ENCODE measurements at regions not wholly inside any gene's neighbourhood (a gene's known extent, or its start where the extent isn't known, plus 50 kb on each side); places are given as distances from the start of the nearest gene placed in this dataset.

- no peaks in the 10 kb centered on the region for H3K36me3 Mint-ChIP-seq (ENCODE audit: insufficient read depth, unreplicated experiment)
- no TSS peak for BruUV-seq (replicated peaks)
- H3K27ac Mint-ChIP-seq (ENCODE audit: low read depth, unreplicated experiment) = no peak overlapping the region
- H3K27me3 Mint-ChIP-seq (ENCODE audit: insufficient read depth, unreplicated experiment) = no peaks in the 10 kb centered on the region
- no peak for TF ChIP-seq CTCF (IDR thresholded peaks at IDR 0.05; ENCODE audit: unreplicated experiment)
- CTCF ChIA-PET = no interaction called here
- H3K9me3 Mint-ChIP-seq (ENCODE audit: unreplicated experiment) = peaks cover 7% of the 10 kb centered on the region
- H3K4me1 Mint-ChIP-seq (ENCODE audit: insufficient read depth, unreplicated experiment) = peaks cover 18% of the 10 kb centered on the region
- intact Hi-C loops (cut with micrococcal nuclease) = no loop called here
- DNase-seq (ENCODE audit: unreplicated experiment) = no peak
- H3K4me3 Mint-ChIP-seq (ENCODE audit: unreplicated experiment) = no peak overlapping the region
- POLR2A ChIA-PET = interaction anchor here (2.6 kb wide), 1 partner anchor 23 kb away, joined by 11 read pairs; no protein-coding TSS in a partner anchor
Observed at GRCh38 chr18:6606411-6607085, 123.0 kb upstream of the ARHGAP28 start.

- BruUV-seq (replicated peaks) = no TSS peak
- POLR2A ChIA-PET = interaction anchor here (2.6 kb wide), 1 partner anchor 22 kb away, joined by 11 read pairs; no protein-coding TSS in a partner anchor
- CTCF ChIA-PET = no interaction called here
Observed at GRCh38 chr18:6607343-6607742, 122.2 kb upstream of the ARHGAP28 start.

GRCh38 chr18:6609666-6610264 is 119.8 kb upstream of the ARHGAP28 start:
- intact Hi-C loops (cut with micrococcal nuclease) = no loop called here

More at GRCh38 chr18:6607343-6607742, 122.2 kb upstream of the ARHGAP28 start:
- peaks cover 11% of the 10 kb centered on the region for H3K9me3 Mint-ChIP-seq (ENCODE audit: unreplicated experiment)
- no peak overlapping the region for H3K27ac Mint-ChIP-seq (ENCODE audit: low read depth, unreplicated experiment)
- no peaks in the 10 kb centered on the region for H3K36me3 Mint-ChIP-seq (ENCODE audit: insufficient read depth, unreplicated experiment)
- H3K4me3 Mint-ChIP-seq (ENCODE audit: unreplicated experiment) = no peak overlapping the region
- H3K4me1 Mint-ChIP-seq (ENCODE audit: insufficient read depth, unreplicated experiment) = peaks cover 15% of the 10 kb centered on the region
- H3K27me3 Mint-ChIP-seq (ENCODE audit: insufficient read depth, unreplicated experiment) = no peaks in the 10 kb centered on the region
- no peak for DNase-seq (ENCODE audit: unreplicated experiment)
- TF ChIP-seq CTCF (IDR thresholded peaks at IDR 0.05; ENCODE audit: unreplicated experiment) = no peak
- intact Hi-C loops (cut with micrococcal nuclease) = no loop called here

More at GRCh38 chr18:6609666-6610264, 119.8 kb upstream of the ARHGAP28 start:
- BruUV-seq (replicated peaks) = no TSS peak
- peaks cover 11% of the 10 kb centered on the region for H3K4me1 Mint-ChIP-seq (ENCODE audit: insufficient read depth, unreplicated experiment)
- no peak for TF ChIP-seq CTCF (IDR thresholded peaks at IDR 0.05; ENCODE audit: unreplicated experiment)
- no peak for DNase-seq (ENCODE audit: unreplicated experiment)
- H3K27ac Mint-ChIP-seq (ENCODE audit: low read depth, unreplicated experiment) = no peak overlapping the region
- H3K9me3 Mint-ChIP-seq (ENCODE audit: unreplicated experiment) = peaks cover 16% of the 10 kb centered on the region
- H3K27me3 Mint-ChIP-seq (ENCODE audit: insufficient read depth, unreplicated experiment) = no peaks in the 10 kb centered on the region
- POLR2A ChIA-PET = interaction anchor here (0.6 to 1.0 kb wide), 3 partner anchors 32 to 625 kb away, joined by 3 to 4 read pairs (median 4); no protein-coding TSS in a partner anchor
- no peaks in the 10 kb centered on the region for H3K36me3 Mint-ChIP-seq (ENCODE audit: insufficient read depth, unreplicated experiment)
- no peak overlapping the region for H3K4me3 Mint-ChIP-seq (ENCODE audit: unreplicated experiment)
- CTCF ChIA-PET = interaction anchor here (1.0 to 1.3 kb wide), 2 partner anchors 89 to 312 kb away, joined by 3 read pairs; no protein-coding TSS in a partner anchor

Data from MCF 10A (cell line).